HG03521 (cell line): ENCODE measurements at regions not wholly inside any gene's neighbourhood (a gene's known extent, or its start where the extent isn't known, plus 50 kb on each side); places are given as distances from the start of the nearest gene placed in this dataset.
A peak's percentile ranks its signal among the peaks of the same experiment; 100 is the strongest.
"Not testable (repeated sequence)": the region's sequence is repeated elsewhere in the genome, so short reads cannot be mapped to it uniquely, and the experiment has no call there.

ENCODE experiments used
- ATAC-seq: cut with Tn5 transposase; IDR thresholded peaks from one replicate; pipeline ENCODE4 v1.9.1; 2021; ENCODE audit warnings: mild to moderate bottlenecking, moderate library complexity; ENCODE audit not compliant: unreplicated experiment

- peak; percentile 83 for ATAC-seq
These were observed 227.6 kb upstream of the POU1F1 start for GRCh38 chr3:87503900-87504498.

- no peak for ATAC-seq
These were observed 224.7 kb upstream of the POU1F1 start for GRCh38 chr3:87501076-87501475.

- ATAC-seq, result no peak
These were observed 222.1 kb upstream of the POU1F1 start for GRCh38 chr3:87498358-87499080.

- ATAC-seq, result no peak
These were observed 219.6 kb upstream of the POU1F1 start for GRCh38 chr3:87495938-87496337.

- no peak for ATAC-seq
These were observed 217.9 kb upstream of the POU1F1 start for GRCh38 chr3:87494264-87494663.

- ATAC-seq, result no peak
These were observed 215.5 kb upstream of the POU1F1 start for GRCh38 chr3:87491843-87492242.

- ATAC-seq, result no peak
These were observed 213.5 kb upstream of the POU1F1 start for GRCh38 chr3:87489892-87490291.

GRCh38 chr3:87488765-87489164, 212.4 kb upstream of the POU1F1 start:
- ATAC-seq, result no peak

GRCh38 chr3:87486635-87487034, 210.3 kb upstream of the POU1F1 start:
- not testable (repeated sequence) for ATAC-seq

GRCh38 chr3:87486115-87486514, 209.7 kb upstream of the POU1F1 start:
- no peak for ATAC-seq

- no peak for ATAC-seq
These were observed 202.3 kb upstream of the POU1F1 start for GRCh38 chr3:87478716-87479115.

GRCh38 chr3:87473944-87474343, 197.6 kb upstream of the POU1F1 start:
- no peak for ATAC-seq

GRCh38 chr3:87468938-87469337, 192.6 kb upstream of the POU1F1 start:
- ATAC-seq, result no peak

GRCh38 chr3:87468235-87468634, 191.9 kb upstream of the POU1F1 start:
- no peak for ATAC-seq

GRCh38 chr3:87462228-87462627, 185.8 kb upstream of the POU1F1 start:
- ATAC-seq, result no peak

GRCh38 chr3:87461443-87461842, 185.1 kb upstream of the POU1F1 start:
- no peak for ATAC-seq

GRCh38 chr3:87461036-87461435, 184.7 kb upstream of the POU1F1 start:
- ATAC-seq, result no peak

- ATAC-seq, result no peak
These were observed 172.2 kb upstream of the POU1F1 start for GRCh38 chr3:87448558-87448957.

GRCh38 chr3:87446849-87447387, 170.5 kb upstream of the POU1F1 start:
- no peak for ATAC-seq

- no peak for ATAC-seq
These were observed 166.1 kb upstream of the POU1F1 start for GRCh38 chr3:87442470-87442869.

GRCh38 chr3:87437765-87438164, 161.4 kb upstream of the POU1F1 start:
- no peak for ATAC-seq

- ATAC-seq, result no peak
These were observed 160.6 kb upstream of the POU1F1 start for GRCh38 chr3:87436781-87437543.
